ENCODE measurements at regions not wholly inside any gene's neighbourhood (a gene's known extent, or its start where the extent isn't known, plus 50 kb on each side); places are given as distances from the start of the nearest gene placed in this dataset.

- DNase-seq = no peak
Measured at GRCh38 chr6:54440549-54440948, 132.3 kb downstream of the TINAG start.

- DNase-seq = no peak
Measured at GRCh38 chr6:54441020-54441419, 132.8 kb downstream of the TINAG start.

GRCh38 chr6:54441687-54442248, 133.5 kb downstream of the TINAG start:
- DNase-seq = no peak

GRCh38 chr6:54445207-54445606, 137.0 kb downstream of the TINAG start:
- DNase-seq = no peak

- DNase-seq = no peak
Measured at GRCh38 chr6:54448617-54449016, 140.4 kb downstream of the TINAG start.

- no peak for DNase-seq
Measured at GRCh38 chr6:54451516-54451915, 143.3 kb downstream of the TINAG start.

- DNase-seq = no peak
Measured at GRCh38 chr6:54463354-54464024, 155.2 kb downstream of the TINAG start.

- no peak for DNase-seq
Measured at GRCh38 chr6:54465649-54466300, 157.5 kb downstream of the TINAG start.

GRCh38 chr6:54467384-54467783, 159.1 kb downstream of the TINAG start:
- no peak for DNase-seq

GRCh38 chr6:54473328-54473727, 165.1 kb downstream of the TINAG start:
- DNase-seq = no peak

GRCh38 chr6:54474898-54475297, 166.7 kb downstream of the TINAG start:
- no peak for DNase-seq

- no peak for DNase-seq
Measured at GRCh38 chr6:54481091-54481490, 172.8 kb downstream of the TINAG start.

GRCh38 chr6:54491431-54491830, 183.2 kb downstream of the TINAG start:
- DNase-seq = no peak

GRCh38 chr6:54493138-54493537, 184.9 kb downstream of the TINAG start:
- DNase-seq = no peak

GRCh38 chr6:54503144-54503543, 194.9 kb downstream of the TINAG start:
- no peak for DNase-seq

GRCh38 chr6:54515013-54515412, 206.8 kb downstream of the TINAG start:
- DNase-seq = no peak

- DNase-seq = no peak
Measured at GRCh38 chr6:54515713-54516112, 207.5 kb downstream of the TINAG start.

- DNase-seq = no peak
Measured at GRCh38 chr6:54516321-54516720, 208.1 kb downstream of the TINAG start.

GRCh38 chr6:54519161-54519560, 210.9 kb downstream of the TINAG start:
- DNase-seq = no peak

GRCh38 chr6:54525731-54526130, 217.5 kb downstream of the TINAG start:
- DNase-seq = no peak

- DNase-seq = no peak
Measured at GRCh38 chr6:54533567-54533966, 225.3 kb downstream of the TINAG start.

- DNase-seq = no peak
Measured at GRCh38 chr6:54535568-54535967, 227.3 kb downstream of the TINAG start.

GRCh38 chr6:54541541-54541940, 233.3 kb downstream of the TINAG start:
- DNase-seq = no peak

- DNase-seq = no peak
Measured at GRCh38 chr6:54559136-54559535, 250.9 kb downstream of the TINAG start.
